DMS 273 (cell line): ENCODE measurements at regions not wholly inside any gene's neighbourhood (a gene's known extent, or its start where the extent isn't known, plus 50 kb on each side); places are given as distances from the start of the nearest gene placed in this dataset.
"Not testable (repeated sequence)": the region's sequence is repeated elsewhere in the genome, so short reads cannot be mapped to it uniquely, and the experiment has no call there.

ENCODE experiments used
- DNase-seq: peaks from one replicate; lab custom pipeline; 2025; ENCODE audit not compliant: unreplicated experiment; lab: John Stamatoyannopoulos, UW

DNA sequence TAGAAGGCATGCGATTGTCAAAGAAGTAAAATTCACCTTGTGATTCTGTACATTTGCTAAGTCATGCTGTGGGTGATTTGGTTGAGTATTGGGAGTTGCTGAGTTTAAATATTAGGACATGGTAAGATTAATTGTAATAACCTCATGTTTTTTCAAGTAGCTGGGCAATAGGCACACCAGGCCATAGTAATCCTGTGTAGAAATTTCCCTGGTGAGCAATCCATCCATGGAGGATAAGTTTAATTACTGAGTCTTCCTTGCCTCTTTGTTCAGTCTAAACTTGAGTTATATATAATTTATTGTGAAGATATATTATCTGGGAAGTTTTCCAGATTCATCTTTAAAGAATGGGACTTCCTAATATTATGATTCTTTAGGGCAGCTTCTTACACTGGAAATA, 221.1 kb upstream of the NUDT12 start:
- no peak for DNase-seq

DNA sequence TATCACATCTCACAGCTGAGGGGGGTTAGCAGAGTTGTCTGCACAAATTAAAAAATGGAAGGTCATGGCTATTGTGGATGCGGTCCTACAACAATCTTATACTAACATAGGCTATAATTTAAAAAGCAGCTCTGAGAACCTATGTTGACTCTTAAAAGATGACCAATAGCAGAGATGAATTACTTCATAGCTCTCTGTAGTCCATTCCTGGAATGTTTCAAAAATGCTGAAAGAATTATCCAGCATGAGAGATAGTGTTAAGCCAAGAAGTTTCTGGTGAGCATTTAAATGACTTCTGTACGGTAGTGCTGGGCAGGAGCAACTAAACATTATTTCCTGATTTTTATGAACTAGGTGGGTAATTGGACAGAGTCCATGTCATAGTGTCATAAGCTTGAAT, 218.2 kb upstream of the NUDT12 start:
- no peak for DNase-seq

DNA sequence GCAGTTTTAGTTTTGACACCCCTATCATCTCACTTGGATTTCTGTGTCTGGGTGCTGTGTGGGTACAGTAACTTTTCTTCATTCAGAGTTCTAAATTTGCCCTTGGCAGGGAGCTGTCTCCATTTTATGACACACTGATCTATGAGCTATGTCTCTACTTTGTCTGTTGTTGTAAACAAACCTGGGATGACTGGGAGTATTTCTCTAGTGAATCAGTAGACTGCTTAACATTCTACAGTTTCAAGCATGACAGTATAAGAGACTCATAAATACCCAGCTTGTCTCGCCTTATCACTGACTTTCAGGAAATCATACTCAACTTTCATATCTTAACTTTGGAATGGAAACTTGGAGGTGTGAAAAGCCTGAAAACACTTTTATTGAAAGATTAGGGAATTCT, 212.1 kb upstream of the NUDT12 start:
- DNase-seq, result no peak

DNA sequence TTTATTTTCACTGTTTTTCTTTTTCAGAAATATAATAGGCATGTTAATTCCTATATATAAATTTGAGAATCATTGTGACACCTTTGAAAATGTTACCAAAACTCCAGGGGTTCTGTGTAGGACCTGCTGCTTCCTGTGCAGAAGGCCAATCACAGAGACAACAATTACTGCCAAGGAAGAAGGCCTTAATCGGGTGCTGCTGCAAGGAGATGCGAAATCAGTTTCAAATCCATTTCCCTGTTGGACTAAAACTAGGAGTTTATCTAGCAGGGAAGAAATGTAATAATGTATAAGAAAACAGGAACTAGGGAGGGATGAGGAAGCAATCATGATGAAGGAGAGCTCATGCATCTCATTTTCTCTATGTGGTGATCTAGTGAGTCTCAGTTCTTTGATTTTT, 209.7 kb upstream of the NUDT12 start:
- no peak for DNase-seq

DNA sequence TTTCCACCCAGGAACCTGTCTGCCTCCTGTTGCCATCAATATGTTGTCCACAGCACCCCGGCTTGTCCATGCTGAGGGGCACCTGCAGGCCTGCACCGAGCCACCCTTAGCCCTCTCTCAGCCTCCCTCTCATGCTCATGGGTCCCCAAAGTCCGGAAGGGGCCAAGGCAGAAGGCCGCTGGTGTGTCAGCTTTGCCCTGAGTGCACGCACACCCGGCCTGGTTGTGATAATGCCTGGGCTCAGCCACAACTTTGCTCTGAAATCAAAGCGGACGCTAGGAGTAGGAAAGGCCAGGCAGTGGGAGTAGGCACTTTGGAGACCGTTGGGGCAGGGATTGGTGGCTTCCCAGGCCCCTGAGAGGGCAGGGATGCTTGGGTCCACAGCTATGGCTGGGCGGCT, 201.8 kb upstream of the NUDT12 start:
- DNase-seq, result no peak

DNA sequence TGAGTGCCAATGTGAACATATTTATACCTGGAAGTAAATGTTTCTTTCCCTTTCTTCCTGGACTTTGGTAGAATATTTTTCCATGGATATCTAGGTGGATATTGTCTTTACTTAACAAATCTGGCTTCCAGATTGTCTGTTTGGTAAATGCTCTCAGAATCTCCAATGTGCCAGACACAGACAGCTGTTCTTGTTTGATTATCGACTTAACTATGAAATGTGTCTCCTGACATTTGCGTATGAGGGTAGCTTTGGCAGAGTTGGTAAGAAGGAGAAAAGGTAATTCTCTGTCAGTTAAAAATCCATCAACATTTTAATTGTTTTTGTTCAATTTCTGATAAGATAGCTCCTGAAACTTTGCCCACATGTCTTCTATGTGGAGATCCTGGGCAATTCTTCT, 196.4 kb upstream of the NUDT12 start:
- peak; percentile 18 for DNase-seq

DNA sequence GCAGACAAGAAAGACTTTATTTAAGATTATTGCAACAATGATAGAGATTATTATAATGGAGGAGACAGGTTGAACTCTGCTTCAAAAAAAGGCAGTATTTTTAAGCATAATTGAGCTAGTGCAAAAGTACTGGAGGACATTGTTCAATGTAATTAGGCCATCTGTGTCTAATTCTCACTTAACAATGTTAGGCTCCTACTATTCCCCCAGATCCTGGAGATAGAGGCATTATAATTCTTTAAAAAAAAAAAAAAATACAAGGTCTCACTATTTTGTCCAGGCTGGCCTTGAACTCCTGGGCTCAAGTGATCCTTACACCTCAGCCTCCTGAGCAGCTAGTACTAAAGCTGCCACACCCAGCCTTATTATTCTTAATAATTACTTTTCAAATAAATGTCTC, 193.4 kb upstream of the NUDT12 start:
- no peak for DNase-seq

DNA sequence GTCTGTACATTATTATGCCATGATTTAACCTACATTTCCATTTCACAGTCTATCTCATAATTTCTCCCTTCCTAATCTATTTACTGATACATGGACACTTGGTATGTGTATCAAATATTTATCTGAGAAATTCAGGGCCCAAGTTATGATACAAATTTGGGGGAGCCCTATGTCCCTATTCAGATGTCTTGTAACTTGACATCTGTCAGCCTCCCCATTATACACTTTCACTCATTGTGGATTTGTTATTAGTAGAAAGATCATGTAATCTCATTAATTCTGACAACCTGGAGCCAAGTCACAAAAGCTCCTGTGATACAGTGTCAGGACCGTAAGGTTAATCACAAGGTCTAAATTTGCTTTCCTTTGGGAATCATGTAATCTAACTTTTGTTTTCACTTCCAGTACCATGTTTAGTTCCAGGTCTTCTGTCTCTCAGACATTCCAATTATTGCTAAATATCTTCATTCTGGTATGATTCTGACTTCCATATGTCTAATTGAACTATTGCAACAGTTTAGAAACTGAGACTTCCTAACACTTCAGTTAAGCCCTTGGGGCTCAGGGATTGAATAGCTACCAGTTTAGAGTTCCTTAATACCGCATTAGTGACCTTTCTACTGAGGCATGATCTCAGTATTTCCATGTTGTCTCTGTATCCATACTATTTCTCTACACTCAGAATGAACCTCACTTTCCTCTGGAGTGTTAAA, 182.9 kb upstream of the NUDT12 start:
- no peak for DNase-seq

DNA sequence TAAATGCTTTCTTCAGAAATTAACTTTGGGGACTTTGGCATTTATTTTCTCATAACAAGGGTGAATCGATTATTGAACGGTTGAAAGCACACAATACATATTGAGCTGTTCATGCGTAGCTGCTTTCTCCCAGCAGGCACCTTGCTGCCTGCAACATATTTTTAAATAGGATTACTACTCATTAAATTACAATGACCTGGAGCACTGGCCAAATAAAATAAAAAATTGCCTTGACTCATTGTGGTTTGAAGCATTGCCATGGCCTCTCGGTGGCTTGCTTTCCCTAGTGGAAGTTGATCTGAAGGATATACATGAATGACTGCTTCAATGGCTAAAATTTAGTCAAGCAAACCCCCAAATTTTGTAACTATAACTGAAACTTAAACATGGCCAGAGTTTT, 181.6 kb upstream of the NUDT12 start:
- no peak for DNase-seq

DNA sequence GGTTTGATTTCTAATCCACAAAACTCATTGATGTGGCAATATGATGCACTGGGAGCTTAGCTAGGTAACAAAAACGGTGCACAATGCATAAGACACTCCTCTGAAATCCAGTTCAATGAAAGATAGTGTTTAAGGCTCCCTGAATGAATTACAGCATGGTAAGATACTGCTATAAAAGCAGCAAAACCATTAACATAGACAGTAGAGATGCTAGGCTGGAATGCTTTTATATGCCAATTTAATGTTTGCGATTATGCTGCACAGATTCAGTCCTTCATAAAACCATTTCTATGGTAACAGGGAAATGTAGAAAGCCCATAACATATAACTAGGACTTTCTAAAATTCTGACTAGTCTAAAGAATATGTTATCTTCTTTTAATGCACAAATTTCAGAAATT, 180.8 kb upstream of the NUDT12 start:
- no peak for DNase-seq

DNA sequence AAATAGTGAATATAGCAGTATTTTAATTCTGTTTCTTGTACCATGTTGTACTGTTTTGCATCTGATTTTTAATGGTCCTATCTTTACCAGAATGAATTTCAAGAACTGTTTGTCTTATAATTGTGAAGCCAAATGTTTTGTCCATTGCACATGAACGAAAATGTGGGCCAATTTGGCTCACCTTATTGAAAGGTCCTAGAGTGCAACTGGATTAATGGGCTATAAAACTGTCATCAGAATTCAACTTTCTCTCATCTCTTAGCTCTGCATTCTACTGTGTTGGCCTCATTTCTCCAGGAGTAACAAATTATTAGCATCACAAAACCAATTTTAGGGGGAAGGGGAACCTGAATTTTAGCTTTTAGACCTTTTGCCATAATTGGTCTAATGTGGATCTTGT, 179.4 kb upstream of the NUDT12 start:
- DNase-seq, result no peak

DNA sequence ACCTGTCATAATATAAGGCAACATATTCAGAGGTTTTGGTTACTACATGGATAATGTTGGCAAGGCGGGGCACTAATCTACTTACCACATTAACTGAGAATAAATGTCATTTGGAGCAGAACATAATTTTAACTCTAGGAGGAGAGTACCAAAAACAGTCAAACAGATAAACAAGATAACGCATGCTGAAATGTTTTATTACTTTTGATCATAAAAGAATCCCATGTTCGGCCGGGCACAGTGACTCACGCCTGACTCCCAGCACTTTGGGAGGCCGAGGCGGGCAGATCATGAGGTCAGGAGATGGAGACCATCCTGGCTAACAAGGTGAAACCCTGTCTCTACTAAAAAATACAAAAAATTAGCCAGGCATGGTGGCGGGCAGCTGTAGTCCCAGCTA, 173.8 kb upstream of the NUDT12 start:
- DNase-seq, result not testable (repeated sequence)

DNA sequence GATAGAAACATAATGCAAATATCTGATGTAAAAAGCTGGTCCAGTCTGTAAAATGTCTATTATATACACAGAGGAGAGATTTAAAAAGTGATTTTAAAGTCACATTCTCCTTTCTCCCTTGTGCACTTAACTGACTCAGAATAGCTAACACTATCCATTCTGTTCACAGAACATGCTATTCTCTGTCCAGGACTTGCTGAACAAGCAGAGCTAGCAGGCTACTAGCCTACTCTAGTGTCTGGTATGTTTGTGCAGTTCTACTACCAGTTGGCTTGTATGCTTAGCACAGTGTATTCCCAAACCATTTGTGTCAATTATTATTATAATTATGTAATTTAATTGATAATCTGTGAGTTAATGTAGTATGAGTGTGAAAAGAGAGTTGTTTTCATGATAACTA, 161.7 kb upstream of the NUDT12 start:
- DNase-seq, result no peak

DNA sequence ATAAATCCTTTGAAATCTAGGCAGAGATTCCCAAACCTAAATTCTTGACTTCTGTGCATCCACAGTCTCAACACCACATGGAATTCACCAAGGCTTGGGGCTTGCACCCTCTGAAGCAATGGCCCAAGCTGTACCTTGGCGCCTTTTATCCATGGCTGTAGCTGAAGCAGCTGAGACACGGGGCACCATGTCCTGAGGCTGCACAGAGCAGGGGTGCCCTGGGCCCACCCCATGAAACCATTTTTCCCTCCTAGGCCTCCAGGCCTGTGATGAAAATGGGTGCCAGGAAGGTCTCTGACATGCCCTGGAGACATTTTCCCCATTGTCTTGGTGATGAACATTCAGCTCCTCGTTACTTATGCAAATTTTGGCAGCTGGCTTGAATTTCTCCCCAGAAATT, 158.6 kb upstream of the NUDT12 start:
- DNase-seq, result no peak

DNA sequence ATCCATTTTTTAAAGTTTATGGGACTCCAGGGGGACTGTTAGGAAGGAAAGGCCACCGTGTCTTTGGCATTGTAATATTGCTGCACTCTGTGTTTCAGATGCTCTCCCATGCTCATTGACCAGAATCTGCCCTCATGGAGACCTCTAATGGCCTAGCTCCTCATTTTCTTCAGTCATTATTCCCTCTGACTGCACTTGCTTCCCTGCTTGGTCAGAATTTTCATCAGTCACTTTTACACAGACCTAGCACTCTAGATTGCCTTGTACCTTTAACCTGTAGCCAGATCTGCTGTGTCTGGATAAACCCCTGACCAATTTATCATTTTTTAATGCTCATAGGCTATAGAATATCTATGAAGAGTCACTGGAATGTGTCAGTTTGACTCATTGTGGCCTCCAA, 155.5 kb upstream of the NUDT12 start:
- DNase-seq, result no peak

DNA sequence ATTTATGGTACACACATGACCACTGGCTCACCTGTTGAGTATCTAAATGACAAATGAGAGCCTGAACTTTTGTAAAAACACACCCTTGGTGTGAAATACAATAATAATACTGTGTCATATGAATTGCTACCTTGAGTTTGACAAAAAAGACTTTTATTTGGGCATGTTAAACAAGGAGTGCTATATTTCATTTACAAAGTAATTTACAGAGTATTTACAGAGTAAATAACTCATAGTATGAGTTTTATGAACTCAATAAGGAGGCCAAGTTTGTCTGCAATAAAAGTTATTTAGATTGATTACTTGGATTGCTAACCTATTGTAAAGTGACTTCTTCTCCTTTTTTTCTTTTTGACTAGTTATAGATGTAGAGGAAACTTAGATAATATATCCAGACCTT, 146.0 kb upstream of the NUDT12 start:
- DNase-seq, result no peak

DNA sequence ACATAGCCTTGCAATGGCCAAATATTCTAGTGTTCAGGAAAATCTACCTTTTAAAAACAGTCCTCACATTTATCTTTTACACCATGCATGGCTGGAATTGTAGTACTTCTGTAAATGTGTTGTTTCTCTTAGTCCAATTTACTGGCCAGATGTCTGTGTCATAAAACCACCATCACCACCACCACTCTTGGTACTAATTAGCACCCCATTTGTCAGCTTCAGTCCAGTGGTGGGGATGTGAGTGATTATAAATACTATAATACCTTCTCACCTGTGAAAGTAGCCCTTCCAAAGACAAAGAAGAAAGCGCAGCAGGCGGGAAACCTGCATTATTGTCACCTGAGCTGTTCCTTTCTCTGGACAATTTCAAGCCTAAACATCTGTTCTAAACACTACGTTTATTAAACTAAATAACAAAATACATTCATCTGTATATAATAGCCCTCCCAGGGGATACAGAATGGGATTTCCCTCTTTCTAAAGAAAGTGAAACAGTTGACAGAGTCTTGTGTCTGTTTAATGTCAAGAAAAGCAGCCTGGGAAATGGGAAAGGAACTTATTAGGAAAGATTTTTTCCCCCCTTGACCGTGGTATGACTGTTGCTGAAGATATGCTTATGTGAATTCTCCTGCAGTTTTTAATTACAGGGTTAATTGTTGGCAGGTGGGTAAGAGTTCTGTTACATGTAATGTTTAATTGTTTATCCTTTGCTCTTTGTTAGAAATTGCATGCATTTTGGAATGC, 144.5 kb upstream of the NUDT12 start:
- peak; percentile 3 for DNase-seq

DNA sequence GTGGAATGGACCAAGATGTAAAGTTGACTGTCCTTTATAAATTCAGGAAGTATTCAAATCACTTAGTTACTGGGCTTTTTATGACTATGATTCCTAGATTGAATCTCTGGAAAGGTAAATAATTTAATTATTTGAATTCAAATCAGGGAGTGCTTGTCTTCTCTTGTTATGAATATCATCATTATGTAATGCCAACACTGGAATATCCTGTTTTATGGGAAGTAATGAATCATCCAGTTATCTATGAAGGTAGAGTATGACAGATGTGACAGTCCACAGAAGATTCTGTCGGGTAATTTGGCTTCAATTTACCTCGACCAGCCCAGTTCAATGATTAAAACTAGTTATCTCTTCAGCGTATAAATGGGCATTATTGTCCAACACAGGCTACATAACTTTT, 141.0 kb upstream of the NUDT12 start:
- no peak for DNase-seq

DNA sequence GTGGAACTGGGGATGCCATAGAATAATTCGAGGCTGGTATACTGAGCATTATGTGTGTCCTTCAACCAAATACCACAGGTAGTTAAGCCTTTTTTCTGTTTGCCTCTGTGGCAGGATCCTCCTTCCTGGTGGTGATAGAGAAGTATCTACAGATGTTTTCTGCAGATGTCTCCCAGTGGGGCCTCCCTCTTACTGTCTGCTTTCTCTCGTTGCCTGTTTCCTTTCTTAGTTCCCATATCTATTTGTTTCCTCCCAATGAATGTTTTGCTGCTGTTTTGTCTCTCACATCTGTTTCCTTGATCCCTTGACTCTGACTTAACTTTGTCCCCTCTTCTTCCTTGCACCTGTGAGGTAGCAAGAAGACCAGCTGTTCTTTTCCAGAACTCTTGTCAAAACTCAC, 130.9 kb upstream of the NUDT12 start:
- no peak for DNase-seq

DNA sequence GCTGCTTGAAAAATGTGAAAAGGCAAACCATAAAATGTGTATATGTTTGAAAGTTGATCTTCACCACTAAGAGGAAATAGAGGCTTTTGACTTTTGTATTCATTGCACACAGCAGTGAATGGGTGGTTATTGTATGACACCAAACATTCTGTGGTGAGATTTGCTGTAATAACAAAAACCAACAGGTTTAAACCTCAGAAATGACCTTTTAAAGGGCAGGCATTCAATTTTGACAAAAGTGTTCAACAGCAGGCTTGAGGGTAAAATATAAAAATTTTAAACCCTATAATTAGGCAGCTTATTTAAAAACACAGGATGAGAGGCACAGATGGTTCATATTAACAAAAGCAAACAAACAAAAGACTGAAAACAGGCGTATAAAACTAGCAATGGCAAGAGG, 128.1 kb upstream of the NUDT12 start:
- no peak for DNase-seq

DNA sequence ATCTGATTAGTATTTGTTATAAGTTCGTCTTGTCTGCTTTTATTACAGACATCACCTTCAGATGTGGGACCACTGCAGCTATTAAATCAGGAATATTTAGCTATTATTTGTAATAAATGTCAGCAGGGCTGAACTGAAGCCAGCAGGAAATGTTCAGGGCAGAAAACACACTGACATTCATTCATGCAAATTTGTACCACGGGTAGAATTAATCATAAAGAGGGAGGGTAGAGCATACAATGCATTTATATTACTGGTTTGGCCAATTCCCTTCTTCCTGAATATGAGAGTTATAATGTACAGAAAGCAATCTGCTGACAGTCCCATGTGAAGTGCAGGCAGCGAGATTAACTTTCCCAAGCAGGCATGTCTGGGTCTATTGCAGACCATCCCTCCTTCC, 117.3 kb upstream of the NUDT12 start:
- no peak for DNase-seq

DNA sequence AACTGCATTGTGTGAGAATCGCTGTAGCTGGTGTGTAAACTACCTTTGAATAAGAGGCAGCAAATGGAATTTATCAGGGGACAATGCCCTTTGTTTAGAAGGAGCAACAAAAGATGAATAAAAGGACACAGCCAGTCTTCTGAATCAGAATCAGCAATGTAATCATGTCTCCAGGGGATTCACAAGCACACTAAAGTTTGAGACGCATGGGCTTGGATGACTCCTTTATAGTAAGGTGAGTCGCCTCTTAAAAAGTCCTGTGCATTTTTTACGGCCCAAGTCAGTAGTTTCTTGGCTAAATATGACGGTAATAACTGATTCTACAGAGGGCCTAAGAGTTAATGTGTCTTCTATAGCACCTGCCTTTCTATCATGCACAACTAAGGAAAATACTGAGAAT, 113.6 kb upstream of the NUDT12 start:
- not testable (repeated sequence) for DNase-seq

DNA sequence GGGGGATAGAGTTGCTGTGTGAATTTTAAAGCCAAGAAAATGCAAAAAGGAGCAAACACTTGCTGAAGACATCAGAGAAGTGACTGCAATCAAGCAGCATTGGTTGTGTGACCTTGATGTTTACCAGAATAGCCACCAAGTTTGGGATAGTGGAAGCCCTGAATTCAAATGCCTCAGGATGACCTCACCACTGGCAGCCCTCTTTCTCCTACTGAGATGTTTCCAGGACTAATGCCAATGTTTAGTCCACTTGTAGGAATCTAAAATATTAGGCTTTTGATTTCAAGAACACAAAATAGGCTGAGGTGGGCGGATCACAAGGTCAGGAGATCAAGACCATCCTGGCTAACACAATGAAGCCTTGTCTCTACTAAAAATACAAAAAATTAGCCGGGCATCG, 112.2 kb upstream of the NUDT12 start:
- DNase-seq, result no peak
